GM18873 (cell line): ENCODE measurements at regions not wholly inside any gene's neighbourhood (a gene's known extent, or its start where the extent isn't known, plus 50 kb on each side); places are given as distances from the start of the nearest gene placed in this dataset.
"Not testable (repeated sequence)": the region's sequence is repeated elsewhere in the genome, so short reads cannot be mapped to it uniquely, and the experiment has no call there.

ENCODE experiments used
- ATAC-seq: cut with Tn5 transposase; IDR thresholded peaks from one replicate; pipeline ENCODE4 v1.9.1; 2021; ENCODE audit warnings: mild to moderate bottlenecking, moderate library complexity, moderate number of reproducible peaks; ENCODE audit not compliant: unreplicated experiment, low FRiP score

DNA sequence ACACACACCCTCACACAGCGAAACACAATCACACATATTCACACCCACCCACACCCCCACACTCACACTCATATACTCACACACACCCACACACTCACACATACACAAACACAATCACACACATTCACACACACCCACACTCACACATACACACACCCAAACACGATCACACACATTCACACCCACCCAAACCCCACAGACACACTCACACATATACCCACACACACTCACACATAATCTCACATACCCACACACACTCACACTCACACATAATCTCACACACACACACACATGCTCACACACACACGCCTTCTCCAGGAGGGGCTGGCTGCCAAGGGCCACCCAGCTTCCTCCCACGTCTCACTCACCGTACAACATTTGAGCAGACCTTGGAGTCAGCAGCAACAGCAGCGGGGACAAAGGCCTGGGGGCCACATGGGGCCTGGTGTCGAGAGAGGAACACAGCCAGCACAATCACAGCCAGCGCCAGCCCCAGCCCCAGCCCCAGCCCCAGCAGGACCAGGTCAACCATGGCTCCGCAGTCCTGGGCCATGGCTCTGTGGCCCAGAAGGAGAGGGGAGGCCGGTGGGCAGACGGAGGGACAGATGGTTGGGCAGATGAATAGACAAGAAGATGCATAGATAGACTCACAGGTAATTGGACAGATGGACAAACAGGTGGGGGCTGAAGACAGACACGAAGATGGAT lies 932.9 kb downstream of the TUBA3C start:
- ATAC-seq, result not testable (repeated sequence)

- not testable (repeated sequence) for ATAC-seq
Measured at GRCh38 chr13:18240086-18240485, 941.5 kb downstream of the TUBA3C start.

DNA sequence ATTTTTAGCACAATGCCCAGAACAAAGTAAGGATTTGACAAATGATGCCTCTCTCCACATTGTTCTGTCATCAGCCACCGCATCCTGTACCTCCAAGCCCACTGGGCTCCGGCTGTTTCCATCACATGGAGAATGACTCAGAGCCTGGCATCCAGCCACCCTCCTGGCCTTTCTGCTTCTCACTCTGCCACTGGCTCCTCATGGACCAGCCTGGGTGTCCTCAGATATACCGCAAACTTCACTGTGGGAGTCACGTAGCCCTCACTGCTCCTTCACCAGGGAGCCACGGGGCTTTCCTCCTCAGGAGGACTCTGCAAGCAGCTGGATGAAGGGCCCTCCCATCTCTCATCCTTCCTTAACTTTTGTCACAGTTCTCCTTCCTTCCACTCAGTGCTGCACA lies 943.0 kb downstream of the TUBA3C start:
- not testable (repeated sequence) for ATAC-seq

GRCh38 chr13:18236528-18236815 lies 945.2 kb downstream of the TUBA3C start:
- no peak for ATAC-seq

DNA sequence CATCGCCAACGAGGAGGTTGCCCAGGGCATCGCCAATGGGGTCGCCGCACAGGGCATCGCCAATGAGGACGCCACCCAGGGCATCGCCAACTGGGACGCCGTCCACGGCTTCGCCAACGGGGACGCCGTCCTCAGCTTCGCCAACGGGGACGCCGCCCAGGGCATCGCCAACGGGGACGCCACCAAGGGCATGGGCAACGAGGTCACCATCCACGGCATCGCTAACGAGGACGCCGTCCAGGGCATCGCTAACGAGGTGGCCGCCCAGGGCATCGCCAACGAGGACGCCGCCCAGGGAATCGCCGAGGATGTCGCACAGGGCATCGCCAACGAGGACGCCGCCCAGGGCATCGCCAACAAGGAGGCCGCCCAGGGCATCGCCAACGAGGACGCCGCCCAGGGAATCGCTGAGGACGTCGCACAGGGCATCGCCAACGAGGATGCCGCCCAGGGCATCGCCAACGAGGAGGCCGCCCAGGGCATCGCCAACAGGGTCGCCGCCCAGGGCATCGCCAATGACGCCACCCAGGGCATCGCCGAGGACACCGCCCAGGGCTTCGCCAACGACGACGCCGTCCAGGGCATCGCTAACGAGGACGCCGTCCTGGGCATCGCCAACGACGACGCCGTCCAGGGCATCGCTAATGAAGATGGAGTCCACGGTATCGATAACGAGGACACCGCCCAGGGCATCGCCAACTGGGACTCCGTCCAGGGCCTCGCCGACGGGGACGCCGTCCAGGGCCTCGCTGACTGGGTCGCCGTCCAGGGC lies 945.7 kb downstream of the TUBA3C start:
- ATAC-seq, result no peak

GRCh38 chr13:18235172-18235571 lies 946.5 kb downstream of the TUBA3C start:
- no peak for ATAC-seq

DNA sequence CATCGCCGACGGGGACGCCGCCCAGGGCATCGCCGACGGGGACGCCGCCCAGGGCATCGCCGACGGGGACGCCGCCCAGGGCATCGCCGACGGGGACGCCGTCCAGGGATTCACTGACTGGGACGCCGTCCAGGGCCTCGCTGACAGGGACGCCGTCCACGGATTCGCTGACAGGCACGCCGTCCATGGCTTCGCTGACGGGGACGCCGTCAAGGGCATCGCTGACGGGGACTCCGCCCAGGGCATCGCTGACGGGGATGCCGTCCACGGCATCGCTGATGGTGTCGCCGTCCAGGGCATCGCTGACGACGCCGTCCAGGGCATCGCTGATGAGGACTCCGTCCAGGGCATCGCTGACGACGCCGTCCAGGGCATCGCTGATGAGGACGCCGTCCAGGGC lies 947.2 kb downstream of the TUBA3C start:
- ATAC-seq, result not testable (repeated sequence)

- no peak for ATAC-seq
Measured at GRCh38 chr13:18233783-18234299, 947.8 kb downstream of the TUBA3C start.

DNA sequence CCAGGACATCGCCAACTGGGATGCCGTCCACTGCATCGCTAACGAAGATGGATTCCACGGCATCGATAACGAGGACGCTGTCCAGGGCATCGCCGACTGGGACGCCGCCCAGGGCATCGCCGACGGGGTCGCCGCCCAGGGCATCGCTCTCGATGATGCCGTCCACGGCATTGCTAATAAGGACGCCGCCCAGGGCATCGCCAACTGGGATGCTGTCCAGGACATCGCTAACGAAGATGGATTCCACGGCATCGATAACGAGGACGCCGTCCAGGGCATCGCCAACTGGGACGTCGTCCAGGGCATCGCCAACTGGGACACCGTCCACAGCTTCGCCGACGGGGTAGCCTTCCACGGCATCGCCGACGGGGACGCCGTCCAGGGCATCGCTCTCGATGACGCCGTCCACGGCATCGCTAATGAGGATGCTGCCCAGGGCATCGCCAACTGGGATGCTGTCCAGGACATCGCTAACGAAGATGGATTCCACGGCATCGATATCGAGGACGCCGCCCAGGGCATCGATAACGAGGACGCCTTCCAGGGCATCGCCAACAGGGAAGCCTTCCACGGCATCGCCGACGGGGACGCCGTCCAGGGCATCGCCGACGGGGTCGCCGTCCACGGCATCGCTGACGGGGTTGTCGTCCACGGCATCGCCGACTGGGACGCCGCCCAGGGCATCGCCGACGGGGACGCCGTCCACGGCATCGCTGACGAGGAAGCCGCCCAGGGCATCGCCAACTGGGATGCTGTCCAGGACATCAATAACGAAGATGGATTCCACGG lies 948.4 kb downstream of the TUBA3C start:
- no peak for ATAC-seq

DNA sequence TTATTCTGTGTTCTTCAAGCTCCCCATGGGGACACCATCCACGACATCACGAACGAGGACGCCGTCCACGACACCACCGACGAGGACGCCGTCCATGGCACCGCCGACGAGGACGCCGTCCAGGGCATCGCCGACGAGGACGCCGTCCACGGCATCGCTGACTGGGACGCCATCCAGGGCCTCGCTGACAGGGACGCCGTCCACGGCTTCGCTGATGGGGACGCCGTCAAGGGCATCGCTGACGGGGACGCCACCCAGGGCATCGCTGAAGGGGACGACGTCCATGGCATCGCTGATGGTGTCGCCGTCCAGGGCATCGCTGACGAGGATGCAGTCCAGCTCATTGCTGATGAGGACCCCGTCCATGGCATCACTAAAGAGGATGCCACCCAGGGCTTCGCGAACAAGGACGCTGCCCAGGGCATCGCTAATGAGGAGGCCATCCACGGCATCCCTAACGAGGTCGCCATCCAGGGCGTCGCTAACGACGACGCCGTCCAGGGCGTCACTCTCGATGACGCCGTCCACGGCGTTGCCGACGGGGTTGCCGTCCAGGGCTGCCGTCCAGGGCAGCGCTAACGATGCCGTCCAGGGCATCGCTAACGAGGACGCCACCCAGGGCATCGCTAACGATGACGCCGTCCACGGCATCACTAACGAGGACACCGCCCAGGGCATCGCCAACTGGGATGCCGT lies 949.2 kb downstream of the TUBA3C start:
- no peak for ATAC-seq

- ATAC-seq, result not testable (repeated sequence)
Measured at GRCh38 chr13:18224411-18224810, 957.2 kb downstream of the TUBA3C start.

- ATAC-seq, result not testable (repeated sequence)
Measured at GRCh38 chr13:18214689-18215088, 966.9 kb downstream of the TUBA3C start.

DNA sequence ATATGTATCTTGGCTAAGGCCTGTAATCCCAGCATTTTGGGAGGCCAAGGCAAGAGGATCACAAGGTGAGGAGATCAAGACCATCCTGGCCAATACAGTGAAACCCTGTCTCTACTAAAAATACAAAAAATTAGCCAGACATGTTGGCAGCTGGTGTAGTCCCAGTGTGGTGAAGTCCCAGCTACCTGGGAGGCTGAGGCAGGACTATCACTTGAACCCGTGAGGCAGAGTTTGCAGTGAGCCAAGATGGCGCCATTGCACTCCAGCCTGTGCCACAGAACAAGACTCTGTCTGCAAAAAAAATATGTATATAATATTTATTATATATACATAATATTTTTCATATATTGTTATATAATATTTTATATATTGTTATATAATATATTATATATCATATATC lies 968.1 kb downstream of the TUBA3C start:
- not testable (repeated sequence) for ATAC-seq

DNA sequence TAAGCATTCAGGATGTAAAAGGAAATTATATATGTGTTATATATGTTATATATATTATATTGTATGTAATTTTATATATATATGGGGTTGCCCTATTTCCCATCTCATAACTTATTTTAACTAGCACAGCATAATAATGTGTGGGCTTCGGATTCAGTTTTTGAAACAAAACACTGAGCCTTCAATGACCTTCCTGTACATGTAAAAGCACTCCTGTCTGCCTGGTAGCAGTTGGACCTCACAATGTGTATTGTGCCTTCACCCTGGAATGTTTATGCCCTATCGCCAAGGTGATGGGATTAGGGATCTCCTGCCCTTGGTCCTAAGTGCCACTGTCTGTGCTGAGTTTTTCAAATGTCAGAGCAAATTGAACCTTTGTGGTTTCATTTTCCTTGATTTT lies 968.8 kb downstream of the TUBA3C start:
- ATAC-seq, result no peak

DNA sequence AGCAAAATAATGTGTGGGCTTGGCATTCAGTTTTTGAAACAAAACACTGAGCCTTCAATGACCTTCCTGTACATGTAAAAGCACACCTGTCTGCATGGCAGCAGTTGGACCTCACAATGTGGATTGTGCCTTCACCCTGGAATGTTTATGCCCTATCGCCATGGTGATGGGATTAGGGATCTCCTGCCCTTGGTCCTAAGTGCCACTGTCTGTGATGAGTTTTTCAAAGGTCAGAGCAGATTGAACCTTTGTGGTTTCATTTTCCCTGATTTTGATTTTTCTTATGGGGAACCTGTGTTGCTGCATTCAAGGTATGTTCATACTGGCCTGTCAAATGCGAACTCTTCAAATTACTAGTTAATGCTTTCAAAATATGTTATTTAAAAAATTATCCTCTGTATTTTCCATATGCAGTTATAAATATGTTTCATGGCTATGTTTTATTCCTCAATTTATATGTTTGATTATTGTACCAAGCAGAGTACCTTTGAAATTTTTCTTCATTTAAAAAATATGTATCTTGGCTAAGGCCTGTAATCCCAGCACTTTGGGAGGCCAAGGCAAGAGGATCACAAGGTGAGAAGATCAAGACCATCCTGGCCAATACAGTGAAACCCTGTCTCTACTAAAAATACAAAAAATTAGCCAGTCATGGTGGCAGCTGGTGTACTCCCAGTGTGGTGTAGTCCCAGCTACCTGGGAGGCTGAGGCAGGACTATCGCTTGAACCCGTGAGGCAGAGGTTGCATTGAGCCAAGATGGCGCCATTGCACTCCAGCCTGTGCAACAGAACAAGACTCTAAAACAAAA lies 969.7 kb downstream of the TUBA3C start:
- peak; percentile 86 for ATAC-seq

- not testable (repeated sequence) for ATAC-seq
Measured at GRCh38 chr13:18204614-18205178, 976.9 kb downstream of the TUBA3C start.

GRCh38 chr13:18195365-18195678 lies 986.3 kb downstream of the TUBA3C start:
- ATAC-seq, result not testable (repeated sequence)

GRCh38 chr13:18194631-18195364 lies 986.8 kb downstream of the TUBA3C start:
- ATAC-seq, result not testable (repeated sequence)

- not testable (repeated sequence) for ATAC-seq
Measured at GRCh38 chr13:18194104-18194503, 987.5 kb downstream of the TUBA3C start.
